ENCODE measurements at regions not wholly inside any gene's neighbourhood (a gene's known extent, or its start where the extent isn't known, plus 50 kb on each side); places are given as distances from the start of the nearest gene placed in this dataset.

DNA sequence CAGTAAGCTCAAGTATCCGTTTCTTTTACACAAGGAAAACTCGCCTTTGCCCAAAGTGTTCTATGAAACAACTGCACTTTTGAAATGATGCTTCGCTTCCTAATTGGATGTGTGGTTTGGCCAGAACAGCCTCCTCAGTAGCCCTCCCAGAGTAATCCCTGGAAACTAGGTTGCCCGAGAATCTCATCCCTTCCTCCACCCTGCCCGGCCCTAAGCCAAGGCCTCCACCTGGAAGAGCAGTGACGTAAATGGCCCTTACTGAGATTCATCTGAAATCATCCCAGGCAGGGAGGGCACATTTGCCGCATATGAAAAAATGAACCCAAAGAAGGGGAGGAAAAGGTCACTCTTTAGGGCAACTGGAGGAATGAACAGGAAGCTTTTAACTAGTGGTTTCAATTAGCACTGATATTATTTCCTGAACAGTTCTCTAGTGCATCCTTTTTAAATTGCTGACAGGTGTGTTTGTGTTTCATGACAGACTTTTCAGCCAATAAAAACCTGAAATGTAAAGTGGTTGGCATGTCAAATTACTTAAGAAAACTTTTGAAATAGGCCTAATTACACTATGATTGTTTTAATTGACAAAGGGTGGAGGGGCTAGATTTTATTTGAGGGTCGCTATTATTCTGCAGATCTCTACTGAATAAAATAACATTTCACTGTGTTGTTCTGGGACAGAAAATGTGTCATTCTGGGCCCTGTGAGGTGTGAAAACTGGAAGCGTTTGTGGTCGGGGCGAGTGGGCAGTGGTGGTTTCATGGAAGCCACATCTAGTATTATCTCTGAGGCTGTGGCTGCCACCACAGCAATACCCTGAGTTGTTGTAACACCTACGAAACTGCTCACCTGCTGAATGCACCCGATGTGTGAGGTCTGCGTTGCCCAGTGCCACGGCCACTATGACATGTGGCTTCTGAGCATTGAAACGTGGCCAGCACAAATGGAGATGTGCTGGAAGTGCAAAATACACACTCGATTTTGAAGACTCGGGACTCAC lies 112.1 kb downstream of the ZIC5 start:
- DNase-seq: no peak

GRCh38 chr13:99857738-99858137 lies 113.8 kb downstream of the ZIC5 start:
- DNase-seq: no peak

GRCh38 chr13:99855526-99856420 lies 115.8 kb downstream of the ZIC5 start:
- DNase-seq: no peak

DNA sequence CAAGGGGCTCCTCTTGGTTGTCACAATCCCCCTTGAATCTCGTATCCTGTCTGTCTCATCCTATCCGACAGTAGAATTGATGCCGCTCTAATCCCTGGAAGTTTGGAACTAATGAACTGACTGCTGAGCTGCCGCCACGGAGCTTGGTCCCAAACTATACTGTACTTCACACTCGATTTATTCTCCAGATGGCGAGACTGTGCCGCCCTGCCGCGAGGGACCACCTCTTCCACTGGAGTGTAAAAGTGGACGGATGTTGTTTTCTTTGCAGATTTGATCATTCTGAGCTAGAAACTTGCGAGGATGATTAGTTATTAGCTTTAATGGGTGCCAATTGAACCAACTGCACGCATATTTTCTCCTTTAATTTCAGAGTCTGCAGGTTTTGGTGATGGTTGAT lies 117.2 kb downstream of the ZIC5 start:
- DNase-seq: no peak

- DNase-seq: no peak
Observed at GRCh38 chr13:99847318-99847750, 124.2 kb downstream of the ZIC5 start.

DNA sequence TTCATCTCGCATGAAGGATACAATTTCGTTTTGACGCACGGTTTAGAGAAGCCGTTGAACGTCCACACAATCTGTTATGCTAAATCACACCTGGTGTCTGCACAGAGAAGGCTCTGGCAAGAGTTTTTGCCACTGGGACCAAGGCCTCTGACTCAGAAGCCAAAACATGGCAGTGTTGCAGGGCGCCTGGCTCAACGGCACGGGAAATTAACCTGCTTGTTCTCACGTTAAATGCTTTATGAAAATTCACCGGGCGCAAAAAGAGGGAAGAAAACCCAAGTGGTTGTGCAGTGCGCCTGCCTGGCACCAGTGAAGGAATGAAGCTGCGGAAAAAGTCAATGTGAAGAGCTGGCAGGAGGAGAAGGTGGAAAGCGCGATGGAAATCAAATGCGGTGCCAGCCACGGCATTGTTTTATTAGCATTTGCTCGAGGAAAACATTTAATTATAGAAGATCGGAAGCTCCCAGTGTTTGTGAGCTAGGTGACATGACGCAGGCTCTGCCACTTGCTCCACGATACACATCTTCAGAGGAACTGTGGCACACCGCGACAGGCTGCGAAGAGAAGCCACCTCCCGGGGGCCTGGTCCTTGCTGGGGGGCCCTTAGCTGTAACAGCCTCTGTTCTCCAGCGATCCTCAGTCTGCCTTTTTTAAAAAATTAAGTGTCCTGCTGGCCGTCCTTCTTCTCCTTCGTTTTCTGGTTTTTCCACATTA lies 126.2 kb downstream of the ZIC5 start:
- no peak for DNase-seq

- no peak for DNase-seq
Observed at GRCh38 chr13:99844421-99844820, 127.1 kb downstream of the ZIC5 start.

- no peak for DNase-seq
Observed at GRCh38 chr13:99843872-99844271, 127.7 kb downstream of the ZIC5 start.

- DNase-seq: no peak
Observed at GRCh38 chr13:99842405-99842804, 129.2 kb downstream of the ZIC5 start.

DNA sequence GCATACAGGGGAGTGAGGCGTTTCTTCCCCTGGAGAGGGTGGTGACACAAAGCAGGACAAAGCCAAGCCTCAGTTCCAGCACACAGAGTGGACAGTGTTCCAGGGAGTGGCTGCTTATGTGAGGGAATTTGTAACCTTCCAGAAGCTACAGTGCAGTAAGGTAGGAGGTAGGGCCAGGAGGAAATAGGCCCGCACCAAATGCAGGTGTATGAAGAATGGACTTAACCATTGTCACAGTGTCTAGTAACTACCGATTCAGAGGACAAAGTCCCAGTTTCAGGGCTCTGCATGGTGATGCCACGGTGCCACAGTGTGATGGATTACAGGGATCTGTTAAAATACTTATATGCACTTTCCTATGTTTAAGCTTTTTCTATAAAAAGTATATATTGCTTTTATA lies 135.3 kb downstream of the ZIC5 start:
- DNase-seq: no peak

GRCh38 chr13:99835442-99835841 lies 136.1 kb downstream of the ZIC5 start:
- no peak for DNase-seq

GRCh38 chr13:99834246-99834645 lies 137.3 kb downstream of the ZIC5 start:
- DNase-seq: no peak

- no peak for DNase-seq
Observed at GRCh38 chr13:99832347-99832746, 139.2 kb downstream of the ZIC5 start.

GRCh38 chr13:99830931-99831330 lies 140.6 kb downstream of the ZIC5 start:
- DNase-seq: no peak

- no peak for DNase-seq
Observed at GRCh38 chr13:99829593-99830239, 141.9 kb downstream of the ZIC5 start.

DNA sequence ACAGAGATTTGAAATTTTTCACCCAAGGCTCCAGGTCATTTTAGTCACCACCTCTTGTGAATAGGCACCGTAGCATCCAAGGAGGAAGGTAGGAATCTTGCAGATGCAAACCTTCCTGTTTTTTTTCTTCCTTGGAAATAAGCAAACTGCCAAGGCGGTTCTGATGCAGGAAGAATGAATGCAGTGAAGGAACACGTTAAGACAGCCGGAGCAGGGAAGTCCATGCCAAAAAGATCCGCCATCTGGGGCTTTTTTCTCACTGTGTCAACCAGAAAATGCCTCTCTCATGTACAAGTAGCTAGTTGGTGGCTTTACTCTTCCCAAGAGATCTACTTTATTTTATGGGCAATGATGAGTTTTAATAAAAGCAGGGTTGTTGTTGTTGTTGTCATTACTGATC lies 142.4 kb downstream of the ZIC5 start:
- DNase-seq: no peak

GRCh38 chr13:99828735-99829134 lies 142.8 kb downstream of the ZIC5 start:
- no peak for DNase-seq

- DNase-seq: no peak
Observed at GRCh38 chr13:99828123-99828522, 143.4 kb downstream of the ZIC5 start.

- no peak for DNase-seq
Observed at GRCh38 chr13:99827011-99827772, 144.4 kb downstream of the ZIC5 start.

DNA sequence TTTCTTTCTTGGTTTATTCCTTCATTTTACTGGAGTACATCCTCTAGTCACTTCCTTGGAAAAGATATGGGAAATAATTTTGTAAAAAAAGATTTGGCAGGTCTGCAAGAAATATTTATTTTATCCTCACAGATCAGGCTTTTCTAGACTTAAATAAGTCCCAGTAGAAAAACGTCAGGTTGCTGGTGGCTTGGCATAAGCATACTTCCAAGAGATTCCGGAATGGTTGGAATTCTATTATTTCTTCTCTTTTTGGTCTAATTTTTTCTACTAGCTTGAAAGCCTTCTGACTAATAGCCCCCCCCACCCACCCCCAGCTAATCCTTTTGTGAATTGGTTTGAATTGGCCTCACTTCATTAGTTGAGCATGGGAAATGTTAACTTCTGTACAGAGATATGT lies 147.6 kb downstream of the ZIC5 start:
- no peak for DNase-seq

DNA sequence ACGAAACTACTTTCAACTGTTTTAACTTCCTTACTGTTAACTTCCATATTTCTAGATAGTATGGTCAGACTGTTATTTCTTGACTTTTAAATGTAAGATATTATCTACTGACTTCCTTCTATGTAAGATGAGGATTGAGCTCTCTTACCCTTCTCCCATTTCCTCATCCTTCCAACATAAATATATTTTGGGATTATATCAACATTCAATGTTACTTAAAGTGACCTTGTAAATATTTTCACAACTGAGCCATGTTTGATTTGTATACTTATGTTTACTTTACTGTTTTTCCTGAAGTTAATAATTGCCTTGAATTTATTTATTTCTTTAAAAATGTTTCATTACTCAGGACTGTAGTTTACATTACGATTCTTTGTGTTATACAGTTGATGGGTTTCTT lies 148.7 kb downstream of the ZIC5 start:
- DNase-seq: no peak

- DNase-seq: no peak
Observed at GRCh38 chr13:99821741-99822140, 149.8 kb downstream of the ZIC5 start.
